ENCODE measurements at regions not wholly inside any gene's neighbourhood (a gene's known extent, or its start where the extent isn't known, plus 50 kb on each side); places are given as distances from the start of the nearest gene placed in this dataset.

- no peak for DNase-seq (ENCODE audit: low read depth)
These were observed 193.9 kb upstream of the CITED2 start for GRCh38 chr6:139568151-139568955.

GRCh38 chr6:139567095-139567494 lies 192.6 kb upstream of the CITED2 start:
- DNase-seq (ENCODE audit: low read depth): no peak

GRCh38 chr6:139565591-139565990 lies 191.1 kb upstream of the CITED2 start:
- DNase-seq (ENCODE audit: low read depth): no peak

DNA sequence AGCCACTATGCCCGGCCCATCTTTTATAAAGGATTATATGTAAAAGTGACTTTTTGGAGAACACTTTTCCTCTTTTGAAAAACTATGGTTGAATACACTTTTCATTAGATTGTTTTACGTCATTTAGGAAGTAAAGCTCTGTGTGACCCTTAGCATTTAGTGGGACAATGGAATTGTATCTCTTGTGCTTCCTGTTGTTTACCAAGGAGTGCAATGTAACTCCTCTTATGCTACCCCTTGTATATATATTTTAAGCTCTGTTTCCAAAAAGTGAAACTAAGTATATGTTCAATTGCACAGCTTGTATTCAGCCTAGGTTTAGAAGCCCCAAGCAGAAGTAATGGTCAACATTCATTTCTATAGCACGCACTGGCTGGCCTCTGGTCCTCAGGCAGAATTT lies 183.1 kb upstream of the CITED2 start:
- no peak for DNase-seq (ENCODE audit: low read depth)

GRCh38 chr6:139556532-139556931 lies 182.1 kb upstream of the CITED2 start:
- no peak for DNase-seq (ENCODE audit: low read depth)

DNA sequence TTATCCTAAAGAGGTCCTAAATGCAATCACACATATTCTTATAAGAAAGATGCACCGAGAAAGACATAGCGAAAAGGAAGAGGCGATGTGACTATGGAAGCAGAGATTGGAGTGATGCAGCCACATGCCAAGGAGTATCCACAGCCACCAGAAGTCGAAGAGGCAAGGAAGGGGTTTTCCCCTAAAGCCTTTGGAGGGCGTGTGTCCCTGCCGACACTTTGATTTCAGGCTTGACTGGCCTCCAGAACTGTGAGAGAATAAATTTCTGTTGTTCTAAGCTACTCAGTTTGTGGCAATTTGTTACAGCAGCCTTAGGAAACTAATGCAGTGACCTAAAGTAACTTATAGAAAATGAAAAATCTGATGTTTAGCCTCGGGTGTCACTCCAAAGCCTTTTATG lies 179.5 kb upstream of the CITED2 start:
- DNase-seq (ENCODE audit: low read depth): no peak

- DNase-seq (ENCODE audit: low read depth): no peak
These were observed 176.9 kb upstream of the CITED2 start for GRCh38 chr6:139551376-139551775.

GRCh38 chr6:139550361-139550760 lies 175.9 kb upstream of the CITED2 start:
- no peak for DNase-seq (ENCODE audit: low read depth)

- no peak for DNase-seq (ENCODE audit: low read depth)
These were observed 175.2 kb upstream of the CITED2 start for GRCh38 chr6:139549561-139550070.

DNA sequence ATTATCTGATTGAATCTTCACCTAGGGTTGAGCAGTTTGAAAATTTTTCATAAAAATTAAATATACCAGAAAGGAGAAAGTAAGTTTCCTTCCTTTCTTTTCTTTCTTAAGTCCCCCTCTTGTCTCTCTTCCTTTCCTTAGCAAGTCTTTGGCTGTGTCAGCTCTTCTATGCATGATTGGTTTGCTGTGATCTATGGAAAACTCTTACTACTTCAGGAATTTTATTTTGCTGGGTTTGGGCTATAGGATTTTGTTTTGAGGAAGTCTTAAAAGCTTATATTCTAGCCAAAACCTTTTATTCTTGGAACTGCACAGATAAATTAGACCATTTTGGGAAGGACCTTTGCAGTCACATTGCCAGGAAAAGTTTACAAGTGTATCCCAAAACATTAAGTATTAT lies 173.4 kb upstream of the CITED2 start:
- DNase-seq (ENCODE audit: low read depth): no peak

DNA sequence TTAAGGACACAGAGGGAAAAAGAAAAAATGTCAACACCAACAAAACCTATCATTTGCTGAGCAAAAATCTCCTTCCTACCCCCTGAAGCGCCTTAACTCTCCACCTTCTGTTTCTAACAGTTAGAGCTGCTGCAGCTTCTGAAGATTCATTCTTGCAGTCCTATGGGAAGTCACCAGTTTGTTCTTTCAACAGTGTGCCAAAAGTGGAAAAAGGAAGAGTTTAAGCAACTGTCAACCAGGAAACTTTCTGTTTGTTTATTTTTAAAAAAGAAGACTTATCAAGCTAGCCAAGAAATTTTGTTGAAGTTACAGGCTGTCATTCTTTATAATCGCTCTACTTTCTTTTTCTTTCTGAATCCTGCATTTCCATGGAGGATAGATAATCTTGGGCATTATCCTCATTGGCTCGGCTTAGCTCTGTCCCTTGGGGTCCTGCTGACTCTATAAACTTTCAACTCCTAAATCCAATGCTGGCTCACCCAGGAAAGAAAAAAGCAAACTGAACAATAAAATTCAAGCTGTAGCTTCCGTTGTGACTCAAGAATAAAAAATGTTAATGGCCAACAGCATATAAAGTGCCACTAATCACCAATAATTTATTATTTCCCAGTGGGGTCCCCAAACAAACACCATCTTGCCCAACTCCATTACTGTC lies 172.8 kb upstream of the CITED2 start:
- DNase-seq (ENCODE audit: low read depth): no peak

DNA sequence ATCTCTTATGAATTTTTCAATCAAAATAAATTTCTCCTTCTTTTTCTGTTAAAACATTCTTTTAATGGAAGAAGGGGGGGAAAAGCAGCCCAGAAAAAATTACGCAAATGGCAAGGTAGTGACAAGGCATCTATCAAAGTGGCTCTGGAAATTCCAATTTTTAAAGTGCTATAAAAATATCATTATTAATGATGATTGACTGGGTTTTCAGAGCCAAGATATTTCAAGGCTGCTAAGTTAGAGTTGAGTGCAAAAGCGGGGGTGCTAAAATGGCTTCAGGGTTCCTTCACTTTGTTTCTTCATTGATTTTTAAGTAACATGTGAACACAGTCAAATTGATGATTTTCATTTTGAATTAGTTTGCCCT lies 171.6 kb upstream of the CITED2 start:
- DNase-seq (ENCODE audit: low read depth): no peak

GRCh38 chr6:139545206-139546105 lies 171.0 kb upstream of the CITED2 start:
- DNase-seq (ENCODE audit: low read depth): no peak

- no peak for DNase-seq (ENCODE audit: low read depth)
These were observed 170.2 kb upstream of the CITED2 start for GRCh38 chr6:139544701-139545057.

DNA sequence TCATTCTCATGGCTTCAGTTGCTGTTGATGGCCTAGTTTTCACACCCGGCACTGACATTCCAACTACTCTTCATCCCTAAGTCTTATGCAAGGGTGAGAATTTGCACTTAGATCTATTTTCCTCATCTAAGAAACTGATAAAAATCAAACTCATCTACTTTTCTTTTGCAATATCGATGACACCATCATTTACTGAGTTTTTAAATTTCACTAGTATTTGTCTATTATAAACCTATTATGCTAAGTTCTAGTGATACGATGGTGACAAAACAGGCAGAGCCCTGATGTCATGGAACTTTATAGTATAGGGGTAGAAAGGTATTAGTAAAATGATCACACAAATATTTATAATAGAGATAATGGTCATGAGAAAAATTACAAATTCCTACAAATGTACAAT lies 167.9 kb upstream of the CITED2 start:
- DNase-seq (ENCODE audit: low read depth): no peak

GRCh38 chr6:139540894-139541293 lies 166.4 kb upstream of the CITED2 start:
- DNase-seq (ENCODE audit: low read depth): no peak

DNA sequence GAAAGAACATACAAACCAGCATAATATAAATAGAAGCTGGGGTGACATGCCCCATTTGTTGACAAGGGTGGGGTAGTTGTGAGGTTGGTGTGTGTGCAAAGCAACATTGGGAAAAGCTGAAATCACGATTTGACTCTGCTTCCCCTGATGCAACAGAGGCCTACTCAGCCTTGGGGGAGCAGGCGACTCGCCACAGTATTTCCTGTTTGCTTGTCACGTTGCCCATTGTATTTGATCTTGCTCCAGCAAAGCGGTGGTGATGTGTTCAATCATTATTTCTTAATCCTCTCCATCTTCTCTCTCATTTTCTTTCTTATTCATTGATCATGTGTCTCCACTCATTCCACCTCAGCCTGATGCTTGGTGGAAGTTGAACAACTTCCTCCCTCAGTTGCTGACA lies 165.8 kb upstream of the CITED2 start:
- DNase-seq (ENCODE audit: low read depth): peak; percentile 50

DNA sequence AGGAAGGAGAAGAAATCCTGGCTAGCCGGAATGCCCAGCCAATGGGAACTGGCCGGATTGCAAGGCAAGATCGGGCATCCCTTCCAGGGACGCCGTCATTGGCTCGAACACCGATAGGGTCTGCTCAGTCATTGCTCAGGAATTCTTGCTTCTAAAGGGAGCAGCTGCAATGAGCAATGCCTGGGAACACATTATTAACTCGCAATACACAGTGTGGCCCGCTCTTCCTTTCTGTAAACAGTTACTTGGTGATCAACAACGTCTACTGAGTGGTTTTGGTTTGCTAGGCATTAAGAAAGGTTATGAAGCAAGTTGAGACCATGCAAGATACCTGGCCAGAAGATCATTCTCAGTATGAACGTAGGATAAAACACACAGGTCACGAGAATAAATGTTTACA lies 165.4 kb upstream of the CITED2 start:
- no peak for DNase-seq (ENCODE audit: low read depth)

DNA sequence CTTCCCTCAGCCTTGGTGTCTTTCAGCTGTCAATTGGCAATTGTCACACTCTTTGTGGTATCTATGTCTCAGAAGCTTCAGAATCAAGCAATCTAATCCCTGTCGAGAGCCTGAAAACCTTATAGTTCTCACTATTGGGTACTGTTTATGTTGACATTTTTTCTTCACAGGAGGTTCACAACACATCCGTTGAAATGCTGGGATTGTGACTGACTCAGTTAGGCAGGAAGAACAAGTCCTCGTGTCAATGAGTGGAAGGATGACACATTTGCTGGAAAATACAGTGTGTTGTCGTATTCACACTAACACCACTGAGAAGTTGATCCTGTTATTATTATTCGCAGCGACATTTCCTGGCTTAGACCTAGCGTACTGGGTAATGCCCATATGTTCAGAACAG lies 163.9 kb upstream of the CITED2 start:
- DNase-seq (ENCODE audit: low read depth): no peak

GRCh38 chr6:139536751-139537617 lies 162.5 kb upstream of the CITED2 start:
- no peak for DNase-seq (ENCODE audit: low read depth)

GRCh38 chr6:139534472-139535115 lies 160.1 kb upstream of the CITED2 start:
- DNase-seq (ENCODE audit: low read depth): no peak

Measured in T-helper 22 cell (primary cell).